GM23338 (cell line): ENCODE measurements at regions not wholly inside any gene's neighbourhood (a gene's known extent, or its start where the extent isn't known, plus 50 kb on each side); places are given as distances from the start of the nearest gene placed in this dataset.

Source experiments
- ATAC-seq: fragments of 200-7000 bp; cut with Tn5 transposase; 3 replicates; pipeline ENCODE4 v1.9.1; 2020
- DNase-seq: peaks from one replicate; pipeline ENCODE4 v3.0.0-alpha.2; 2015; ENCODE audit warnings: low spot score
- H2AFZ ChIP-seq: fragments of 200-600 bp; sonication (generic); 2 replicates; pipeline ENCODE4 v1.8.0; 2016; ENCODE audit warnings: antibody characterized with exemption, mild to moderate bottlenecking, moderate library complexity
- H3F3A ChIP-seq: fragments of 200-600 bp; sonication (generic); replicated peaks from 2 replicates; pipeline ENCODE4 v1.8.0; 2017; ENCODE audit warnings: antibody characterized with exemption, mixed run types, low read depth
- H3K27ac ChIP-seq: fragments of 200-600 bp; sonication (generic); 2 replicates; pipeline ENCODE4 v1.6.1; 2016; ENCODE audit warnings: low read depth
- H3K27me3 ChIP-seq: fragments of 200-600 bp; sonication (generic); 2 replicates; pipeline ENCODE4 v1.8.0; 2016; ENCODE audit warnings: mild to moderate bottlenecking, mixed run types, moderate library complexity; ENCODE audit not compliant: insufficient read depth
- H3K36me3 ChIP-seq: fragments of 200-600 bp; sonication (generic); 2 replicates; pipeline ENCODE4 v1.8.0; 2016; ENCODE audit warnings: mild to moderate bottlenecking; ENCODE audit not compliant: insufficient read depth
- H3K4me1 ChIP-seq: fragments of 200-600 bp; sonication (generic); 2 replicates; pipeline ENCODE4 v1.8.0; 2016; ENCODE audit warnings: mild to moderate bottlenecking, moderate library complexity; ENCODE audit not compliant: insufficient read depth
- H3K4me2 ChIP-seq: fragments of 200-600 bp; sonication (generic); 2 replicates; pipeline ENCODE4 v1.7.1; 2017; ENCODE audit warnings: mixed run types
- H3K4me3 ChIP-seq: fragments of 200-600 bp; sonication (generic); 2 replicates; pipeline ENCODE4 v1.6.1; 2016; ENCODE audit warnings: mixed run types
- H3K79me2 ChIP-seq: fragments of 200-600 bp; sonication (generic); replicated peaks from 2 replicates; pipeline ENCODE4 v1.8.0; 2017; ENCODE audit warnings: mild to moderate bottlenecking; ENCODE audit not compliant: insufficient read depth
- H3K9me2 ChIP-seq: fragments of 200-600 bp; sonication (generic); 2 replicates; pipeline ENCODE4 v1.8.0; 2017; ENCODE audit not compliant: insufficient read depth
- H4K20me1 ChIP-seq: fragments of 200-600 bp; sonication (generic); replicated peaks from 2 replicates; pipeline ENCODE4 v1.8.0; 2017; ENCODE audit warnings: mild to moderate bottlenecking; ENCODE audit not compliant: insufficient read depth
- H3K27ac Mint-ChIP-seq: 2 replicates; pipeline ENCODE4 v1.8.0; 2020; ENCODE audit warnings: inconsistent platforms, mild to moderate bottlenecking, moderate library complexity, mixed read lengths
- H3K27me3 Mint-ChIP-seq: 3 replicates; pipeline ENCODE4 v1.8.0; 2022; ENCODE audit warnings: low read depth, mild to moderate bottlenecking, moderate library complexity, mixed read lengths, inconsistent platforms; ENCODE audit not compliant: insufficient read depth, poor library complexity
- H3K36me3 Mint-ChIP-seq: 3 replicates; pipeline ENCODE4 v1.8.0; 2021; ENCODE audit warnings: low read depth, mild to moderate bottlenecking, inconsistent platforms, moderate library complexity, mixed read lengths
- H3K4me1 Mint-ChIP-seq: 3 replicates; pipeline ENCODE4 v1.8.0; 2020; ENCODE audit warnings: mild to moderate bottlenecking, inconsistent platforms, mixed read lengths
- H3K4me3 Mint-ChIP-seq: 3 replicates; pipeline ENCODE4 v1.8.0; 2021; ENCODE audit warnings: moderate library complexity, mild to moderate bottlenecking, inconsistent platforms, mixed read lengths
- H3K9me3 Mint-ChIP-seq: 3 replicates; pipeline ENCODE4 v1.8.0; 2020; ENCODE audit warnings: moderate library complexity, mild to moderate bottlenecking, inconsistent platforms, mixed read lengths
- CREB1 ChIP-seq: fragments of 250-450 bp; sonication (Bioruptor Pico); IDR thresholded peaks from 2 replicates; pipeline ENCODE4 v1.5.0; 2020; ENCODE audit warnings: low read depth, mild to moderate bottlenecking, moderate library complexity
- ETS1 ChIP-seq: IDR thresholded peaks from 2 replicates; pipeline ENCODE4 v1.6.1; 2016; ENCODE audit warnings: antibody characterized with exemption
- EZH2phosphoT487 ChIP-seq: fragments of 200-600 bp; sonication (generic); IDR thresholded peaks from one replicate; pipeline ENCODE4 v1.8.1; 2018; ENCODE audit warnings: antibody characterized with exemption; ENCODE audit not compliant: unreplicated experiment
- NANOG ChIP-seq: IDR thresholded peaks from 2 replicates; pipeline ENCODE4 v1.6.1; 2016; ENCODE audit warnings: antibody characterized with exemption, borderline replicate concordance
- POLR2AphosphoS5 ChIP-seq: IDR thresholded peaks from 2 replicates; pipeline ENCODE4 v1.6.1; 2016; ENCODE audit warnings: antibody characterized with exemption, low read depth
- STAT1 ChIP-seq: IDR thresholded peaks from one replicate; pipeline ENCODE4 v1.6.1; 2016; ENCODE audit warnings: antibody characterized with exemption; ENCODE audit not compliant: unreplicated experiment
- ZNF114 ChIP-seq: fragments of 250-450 bp; sonication (Bioruptor Pico); IDR thresholded peaks from 2 replicates; pipeline ENCODE4 v1.5.0; 2020; ENCODE audit warnings: mild to moderate bottlenecking, moderate library complexity
- ZNF331 ChIP-seq: fragments of 250-450 bp; sonication (Bioruptor Pico); IDR thresholded peaks from 2 replicates; pipeline ENCODE4 v1.5.0; 2020; ENCODE audit warnings: low read depth, mild to moderate bottlenecking, moderate library complexity
- ZNF462 ChIP-seq: fragments of 250-450 bp; sonication (Bioruptor Pico); IDR thresholded peaks from 2 replicates; pipeline ENCODE4 v1.5.0; 2020; ENCODE audit warnings: mild to moderate bottlenecking, moderate library complexity

- H3K9me3 Mint-ChIP-seq, result no peaks in the 10 kb centered on the region
- Histone ChIP-seq H3K36me3 (no peaks in the 10 kb centered on the region), H3K27me3 (no peaks in the 10 kb centered on the region), H3K4me3 (no peak overlapping the region), H2AFZ (no peak overlapping the region), H3K9me2 (no peaks in the 10 kb centered on the region), H4K20me1 (no peaks in the 10 kb centered on the region), H3K27ac (no peak overlapping the region), H3F3A (no peaks in the 10 kb centered on the region), H3K79me2 (no peaks in the 10 kb centered on the region), H3K4me1 (no peaks in the 10 kb centered on the region), H3K4me2 (no peak overlapping the region)
- no peaks in the 10 kb centered on the region for H3K27me3 Mint-ChIP-seq
- TF ChIP-seq EZH2phosphoT487 (no peak), ZNF331 (no peak), STAT1 (no peak), ZNF114 (CRISPR knock-in tag) (no peak), NANOG (no peak), CREB1 (CRISPR knock-in tag) (no peak), POLR2AphosphoS5 (no peak), ETS1 (no peak), ZNF462 (CRISPR knock-in tag) (no peak)
- no peaks in the 10 kb centered on the region for H3K36me3 Mint-ChIP-seq
- peaks cover 4% of the 10 kb centered on the region; the same call in 1 of the 3 replicates for H3K4me1 Mint-ChIP-seq
- ATAC-seq, result no peak
- DNase-seq, result no peak
- no peak overlapping the region for H3K4me3 Mint-ChIP-seq
- no peak overlapping the region for H3K27ac Mint-ChIP-seq
Measured at GRCh38 chr2:105450471-105450870, 51.6 kb upstream of the FHL2 start.
